ENCODE measurements at regions not wholly inside any gene's neighbourhood (a gene's known extent, or its start where the extent isn't known, plus 50 kb on each side); places are given as distances from the start of the nearest gene placed in this dataset.

GRCh38 chr15:93214106-93214505 lies 125.1 kb upstream of the RGMA start:
- DNase-seq: no peak

GRCh38 chr15:93213281-93213680 lies 124.3 kb upstream of the RGMA start:
- DNase-seq: no peak

GRCh38 chr15:93212578-93212977 lies 123.6 kb upstream of the RGMA start:
- DNase-seq: no peak

GRCh38 chr15:93210995-93211394 lies 122.0 kb upstream of the RGMA start:
- no peak for DNase-seq

GRCh38 chr15:93209690-93210445 lies 120.9 kb upstream of the RGMA start:
- no peak for DNase-seq

- DNase-seq: no peak
These were observed 117.9 kb upstream of the RGMA start for GRCh38 chr15:93206893-93207292.

- no peak for DNase-seq
These were observed 116.4 kb upstream of the RGMA start for GRCh38 chr15:93205413-93205812.

- no peak for DNase-seq
These were observed 114.0 kb upstream of the RGMA start for GRCh38 chr15:93203036-93203435.

- DNase-seq: no peak
These were observed 113.4 kb upstream of the RGMA start for GRCh38 chr15:93202405-93202804.

GRCh38 chr15:93201940-93202339 lies 112.9 kb upstream of the RGMA start:
- DNase-seq: no peak

- DNase-seq: no peak
These were observed 111.8 kb upstream of the RGMA start for GRCh38 chr15:93200837-93201226.

- DNase-seq: no peak
These were observed 111.2 kb upstream of the RGMA start for GRCh38 chr15:93200081-93200836.

GRCh38 chr15:93196135-93196670 lies 107.2 kb upstream of the RGMA start:
- DNase-seq: no peak

GRCh38 chr15:93195109-93195508 lies 106.1 kb upstream of the RGMA start:
- no peak for DNase-seq

GRCh38 chr15:93190238-93190637 lies 101.2 kb upstream of the RGMA start:
- no peak for DNase-seq

- DNase-seq: no peak
These were observed 100.5 kb upstream of the RGMA start for GRCh38 chr15:93189561-93189960.

GRCh38 chr15:93188236-93188635 lies 99.2 kb upstream of the RGMA start:
- no peak for DNase-seq

GRCh38 chr15:93185796-93186195 lies 96.8 kb upstream of the RGMA start:
- DNase-seq: no peak

- no peak for DNase-seq
These were observed 93.7 kb upstream of the RGMA start for GRCh38 chr15:93182703-93183205.

GRCh38 chr15:93180656-93181055 lies 91.6 kb upstream of the RGMA start:
- DNase-seq: no peak

GRCh38 chr15:93180128-93180527 lies 91.1 kb upstream of the RGMA start:
- no peak for DNase-seq

GRCh38 chr15:93179700-93180102 lies 90.7 kb upstream of the RGMA start:
- no peak for DNase-seq

- DNase-seq: no peak
These were observed 90.1 kb upstream of the RGMA start for GRCh38 chr15:93179072-93179471.

GRCh38 chr15:93178371-93178770 lies 89.4 kb upstream of the RGMA start:
- DNase-seq: no peak

All from NCI-H774 (cell line).